HG03432 (cell line): ENCODE measurements at regions not wholly inside any gene's neighbourhood (a gene's known extent, or its start where the extent isn't known, plus 50 kb on each side); places are given as distances from the start of the nearest gene placed in this dataset.

Source experiments
- ATAC-seq: cut with Tn5 transposase; IDR thresholded peaks from one replicate; pipeline ENCODE4 v1.9.1; 2021; ENCODE audit warnings: mild to moderate bottlenecking, moderate library complexity; ENCODE audit not compliant: unreplicated experiment

DNA sequence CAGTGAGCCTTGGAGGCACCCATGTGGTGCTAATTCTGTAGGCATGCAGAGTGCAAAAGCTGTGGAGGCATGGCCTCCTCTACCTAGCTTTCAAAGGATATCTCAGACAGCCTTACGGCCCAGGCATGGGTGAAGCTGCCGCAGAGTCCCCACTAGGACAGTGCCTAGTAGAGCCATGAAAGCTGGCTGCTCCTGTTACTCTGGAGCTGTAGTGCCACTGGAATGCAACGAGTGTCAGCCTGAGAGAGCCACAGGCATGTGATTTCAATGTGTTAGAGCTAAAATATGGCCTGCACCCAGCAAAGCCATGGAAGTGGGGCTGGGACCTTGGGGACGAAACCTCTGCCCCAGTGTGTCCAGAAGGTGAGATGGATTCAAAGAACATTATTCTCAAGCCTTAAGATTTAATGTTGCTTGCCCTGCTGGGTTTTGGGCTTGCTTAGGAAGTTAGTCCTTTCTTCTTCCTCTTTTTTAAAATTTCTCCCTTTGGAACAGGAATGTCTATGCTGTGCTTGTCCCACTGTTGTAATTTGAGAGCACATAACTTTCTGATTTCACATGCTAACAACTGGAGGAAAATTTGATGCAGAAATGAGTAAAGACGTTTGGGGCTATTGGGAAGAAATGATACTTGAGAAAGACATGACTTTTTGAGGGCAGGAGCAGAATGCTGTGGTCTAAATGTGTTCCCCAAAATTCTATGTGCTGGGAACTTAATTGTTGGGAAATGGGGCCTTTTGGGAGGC lies 298.4 kb downstream of the PSAT1 start:
- ATAC-seq = no peak

DNA sequence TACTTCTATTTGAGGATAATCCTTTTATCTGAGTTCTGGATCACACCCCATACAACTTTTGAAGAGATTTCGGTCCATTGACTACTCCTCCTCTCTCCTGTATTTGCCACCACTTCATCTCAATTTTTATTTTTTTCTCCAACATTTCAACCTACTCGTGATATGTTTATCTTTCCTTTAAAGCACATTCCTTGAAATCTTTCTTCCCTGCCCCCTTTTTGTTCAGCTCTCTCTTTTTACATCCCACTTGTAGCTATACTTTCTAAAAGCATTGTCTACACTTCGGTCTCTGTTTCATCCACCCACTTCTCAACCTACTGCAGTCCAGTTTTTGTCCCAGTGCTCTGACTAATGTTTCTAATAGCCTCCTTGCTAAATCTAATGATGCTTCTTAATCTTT lies 299.4 kb downstream of the PSAT1 start:
- no peak for ATAC-seq

DNA sequence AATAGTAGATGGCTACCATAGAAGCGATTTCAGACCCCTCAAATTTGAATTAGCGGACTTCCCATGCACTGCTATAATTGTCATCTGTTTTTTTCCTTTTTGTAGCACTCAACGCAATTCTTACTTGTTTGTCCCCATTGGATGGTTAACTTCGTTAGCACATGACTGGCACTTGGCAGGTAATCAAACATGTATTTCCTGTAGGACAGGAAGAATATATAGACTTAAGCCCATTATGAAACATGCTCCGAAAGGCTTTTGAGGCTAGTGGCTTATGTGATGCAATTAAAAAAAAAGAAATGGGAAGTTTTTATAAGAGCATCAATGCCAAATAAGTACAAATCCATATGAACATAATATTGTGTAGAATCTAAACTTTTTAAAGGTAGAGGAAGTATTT lies 301.2 kb downstream of the PSAT1 start:
- ATAC-seq = no peak

DNA sequence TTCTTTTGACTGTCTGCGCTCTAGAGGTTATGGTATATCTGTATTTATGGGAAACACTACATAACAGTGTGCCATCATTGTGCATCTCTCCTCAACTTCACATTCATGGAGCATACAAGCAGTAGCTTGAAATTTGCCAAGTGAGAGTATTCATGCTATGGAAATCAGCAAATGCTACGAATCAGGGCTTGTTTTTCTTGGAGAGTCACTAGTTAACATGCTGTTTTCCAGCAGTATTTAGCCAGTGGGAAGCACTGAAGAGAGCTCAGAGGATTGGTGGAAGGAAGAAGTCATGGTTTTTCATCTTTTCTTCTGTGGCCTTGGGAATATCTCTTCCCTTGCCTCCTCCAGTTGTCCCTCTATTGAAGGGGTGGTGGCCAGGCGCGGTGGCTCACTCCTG lies 303.0 kb downstream of the PSAT1 start:
- no peak for ATAC-seq

DNA sequence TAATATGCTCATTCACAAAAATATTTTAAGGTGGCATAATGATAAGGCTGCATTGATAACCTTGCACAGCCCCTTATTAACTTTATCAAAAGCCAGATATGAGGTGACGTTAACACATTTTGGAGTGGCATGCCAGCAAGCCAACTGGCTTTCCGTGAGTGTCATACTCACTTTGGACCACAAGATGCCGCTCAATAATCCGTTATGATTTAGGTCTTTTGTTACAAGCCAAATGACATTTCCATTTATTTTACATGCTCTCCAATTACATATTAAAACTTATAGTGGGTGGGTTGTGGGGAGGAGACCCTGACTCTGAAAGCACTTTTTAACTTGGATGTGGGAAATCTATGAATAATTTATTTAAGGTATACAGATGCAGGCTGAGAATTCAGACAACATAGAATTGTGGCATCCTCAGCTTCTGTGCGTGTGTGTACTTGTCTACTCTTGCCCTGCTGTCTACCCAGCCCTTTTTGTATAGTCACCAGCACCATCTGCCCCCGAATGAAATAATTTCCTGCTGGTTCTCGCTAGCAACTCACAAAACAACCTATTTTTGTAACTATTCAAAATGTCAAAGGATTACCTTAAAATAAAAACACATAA lies 305.1 kb downstream of the PSAT1 start:
- no peak for ATAC-seq

DNA sequence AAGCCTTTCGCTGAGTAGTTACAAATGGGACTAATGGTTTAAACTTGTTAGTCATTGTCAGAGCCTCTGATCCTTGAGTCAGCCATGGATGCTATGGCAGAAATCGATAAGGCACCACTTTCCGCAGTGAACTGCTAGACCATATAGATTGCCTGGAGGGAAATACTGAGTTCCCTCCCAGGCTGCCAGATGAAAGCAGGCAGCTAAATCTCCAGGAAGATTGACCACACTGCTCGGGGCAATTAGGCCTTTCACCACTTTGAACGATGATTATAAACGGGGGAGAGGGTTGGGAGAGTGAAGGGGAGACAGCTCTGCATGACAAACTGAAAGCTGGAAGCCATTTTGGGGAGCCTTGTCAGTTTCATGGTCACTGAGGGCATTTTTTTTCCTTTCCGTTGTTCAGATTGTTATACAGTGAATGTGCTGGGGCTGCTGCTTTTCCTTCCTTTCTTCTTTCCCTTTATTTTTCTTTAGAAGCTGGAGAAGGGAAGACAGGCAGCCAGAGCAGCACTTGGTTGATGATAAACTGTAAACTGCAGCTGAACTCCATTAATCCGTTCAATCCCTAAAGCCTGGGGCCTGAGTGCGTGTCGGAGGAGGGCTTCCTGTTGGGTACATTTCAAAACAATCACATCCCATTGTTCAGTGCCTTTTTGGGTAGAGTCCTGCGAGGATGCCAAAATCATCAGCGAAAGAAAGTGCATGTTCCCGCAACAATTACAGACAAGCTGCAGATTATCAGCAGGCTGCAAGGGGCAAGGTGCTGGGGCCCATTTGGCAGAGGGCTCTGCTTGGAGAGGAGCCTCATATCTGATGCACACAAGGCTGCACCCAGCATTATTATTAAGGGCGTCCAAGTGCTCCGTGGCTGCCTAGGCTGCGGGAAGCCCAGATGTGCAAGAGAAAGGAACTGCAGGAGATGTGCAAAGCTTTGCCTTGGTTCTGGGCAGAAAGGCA lies 308.4 kb downstream of the PSAT1 start:
- ATAC-seq = no peak

DNA sequence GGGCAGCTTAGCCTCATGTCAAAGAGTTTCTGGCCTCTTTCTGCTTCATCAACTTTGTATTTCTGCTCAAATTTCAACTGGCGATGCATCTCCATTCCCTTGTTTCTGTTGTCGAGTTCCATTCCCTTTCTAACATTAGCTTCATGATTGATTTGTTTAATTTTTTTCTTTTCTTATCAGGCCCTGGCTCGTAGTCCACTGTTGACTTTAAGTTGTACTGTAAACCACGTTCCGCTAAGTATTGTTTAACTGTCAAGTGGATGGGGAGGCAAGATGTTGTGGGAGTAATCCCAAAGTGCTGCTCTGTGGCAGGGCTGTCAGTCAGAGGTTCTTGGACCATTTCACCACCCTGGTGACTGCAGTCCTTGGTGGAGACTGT lies 309.1 kb downstream of the PSAT1 start:
- ATAC-seq = no peak

DNA sequence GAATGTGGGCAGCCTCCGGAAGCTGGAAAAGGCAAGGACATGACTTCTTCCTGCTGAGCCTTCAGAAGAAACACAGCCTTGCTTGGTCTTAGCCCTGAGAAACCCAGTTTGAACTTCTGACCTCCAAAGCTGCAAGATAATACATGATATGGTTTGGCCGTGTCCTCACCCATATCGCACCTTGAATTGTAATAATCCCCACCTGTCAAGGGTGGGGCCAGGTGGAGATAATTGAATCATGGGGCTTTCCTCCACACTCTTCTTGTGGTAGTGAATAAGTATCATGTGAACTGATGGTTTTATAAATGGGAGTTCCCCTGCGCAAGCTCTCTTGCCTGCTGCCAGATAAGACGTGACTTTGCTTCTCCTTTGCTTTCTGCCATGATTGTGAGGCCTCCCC lies 310.9 kb downstream of the PSAT1 start:
- ATAC-seq = no peak

DNA sequence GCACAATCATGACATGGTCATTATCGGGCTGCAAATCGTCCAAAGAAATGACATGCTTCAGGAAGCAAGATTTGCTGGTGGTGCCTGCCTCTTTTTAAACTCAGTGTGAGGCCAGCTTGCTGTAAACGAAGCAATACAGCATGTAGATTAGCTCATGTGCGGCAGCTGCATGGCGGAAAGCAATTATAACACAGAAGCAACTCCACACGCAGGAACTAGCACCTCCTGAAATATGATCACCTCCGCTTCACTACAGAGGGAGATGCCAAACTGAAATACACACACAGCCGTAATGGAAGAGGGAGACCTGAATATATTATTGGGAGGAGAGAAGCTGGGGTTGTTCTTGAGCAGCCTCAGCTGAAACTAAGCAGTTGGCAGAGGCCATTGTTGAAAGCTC lies 312.5 kb downstream of the PSAT1 start:
- ATAC-seq = no peak

DNA sequence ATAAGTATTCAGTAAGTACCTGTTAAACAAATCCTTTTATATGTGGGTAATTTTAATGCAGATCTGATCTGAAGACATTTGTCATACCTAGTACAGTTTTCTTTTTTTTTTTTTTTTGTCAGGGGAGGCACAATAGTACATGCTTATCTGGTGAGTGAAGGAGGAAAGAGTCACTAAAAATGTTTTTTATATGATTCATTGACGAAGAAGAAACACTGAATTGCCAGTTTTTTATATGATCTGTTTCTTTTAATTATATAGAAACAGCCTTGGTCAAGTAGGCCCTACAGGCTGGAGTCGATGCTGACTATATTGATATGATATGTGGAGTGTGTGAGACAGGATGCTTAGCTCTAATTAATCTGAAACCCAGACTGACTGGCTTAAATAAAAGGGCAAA lies 315.2 kb downstream of the PSAT1 start:
- no peak for ATAC-seq

DNA sequence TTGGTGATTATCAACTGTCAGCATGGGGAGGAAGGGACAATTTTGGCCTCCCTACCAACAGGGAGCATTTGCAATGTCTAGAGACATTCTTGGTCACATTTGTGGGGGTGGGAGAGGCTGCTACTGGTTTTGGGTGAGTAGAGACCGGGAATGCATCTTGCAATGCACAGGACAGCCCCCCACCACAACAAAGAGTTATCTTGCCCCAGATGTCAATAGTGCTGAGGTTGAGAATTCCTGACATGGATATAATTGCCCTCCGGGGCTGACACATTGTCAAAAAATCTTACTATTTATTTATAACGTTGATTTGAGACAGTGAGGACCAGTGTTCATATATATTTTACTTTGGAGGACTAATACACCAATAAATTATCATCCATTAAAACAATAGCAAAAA lies 316.1 kb downstream of the PSAT1 start:
- ATAC-seq = no peak

DNA sequence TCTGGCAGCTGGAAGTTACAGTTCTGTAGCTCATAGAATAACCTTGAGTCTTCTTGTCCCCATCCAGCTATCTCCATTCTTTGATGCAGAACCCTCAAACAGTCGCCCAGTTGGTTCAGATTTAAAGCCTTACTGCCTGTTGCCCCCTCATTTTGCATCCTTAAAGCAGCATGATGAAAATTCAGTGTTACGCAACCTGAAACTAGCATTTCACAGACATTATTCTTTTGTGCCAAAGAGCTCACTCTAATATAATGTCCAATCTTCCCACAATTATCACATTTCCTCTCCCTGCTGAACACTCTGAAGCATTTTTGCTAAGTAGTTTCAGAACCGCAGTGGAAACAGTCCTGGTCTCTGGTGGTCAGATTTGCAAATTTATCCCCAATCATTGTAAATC lies 318.0 kb downstream of the PSAT1 start:
- ATAC-seq = no peak

DNA sequence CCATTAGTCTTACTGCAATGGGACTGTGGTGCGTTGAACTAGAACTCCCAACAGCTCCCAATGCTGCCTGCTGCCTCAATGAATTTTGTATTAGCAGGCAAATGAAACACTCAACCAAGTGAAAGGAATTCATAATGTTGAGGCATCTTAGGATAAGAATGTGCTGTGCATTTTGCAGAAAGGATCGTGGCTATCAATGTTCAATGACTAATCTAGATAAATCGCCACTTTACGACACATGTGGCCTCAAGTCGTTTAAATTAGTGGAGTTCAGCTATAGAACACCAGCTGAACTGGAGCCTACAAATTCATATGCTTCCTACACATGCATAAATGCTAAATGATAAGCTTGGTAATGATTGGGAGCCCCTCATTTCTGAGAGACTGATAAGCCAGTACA lies 318.4 kb downstream of the PSAT1 start:
- ATAC-seq = no peak

DNA sequence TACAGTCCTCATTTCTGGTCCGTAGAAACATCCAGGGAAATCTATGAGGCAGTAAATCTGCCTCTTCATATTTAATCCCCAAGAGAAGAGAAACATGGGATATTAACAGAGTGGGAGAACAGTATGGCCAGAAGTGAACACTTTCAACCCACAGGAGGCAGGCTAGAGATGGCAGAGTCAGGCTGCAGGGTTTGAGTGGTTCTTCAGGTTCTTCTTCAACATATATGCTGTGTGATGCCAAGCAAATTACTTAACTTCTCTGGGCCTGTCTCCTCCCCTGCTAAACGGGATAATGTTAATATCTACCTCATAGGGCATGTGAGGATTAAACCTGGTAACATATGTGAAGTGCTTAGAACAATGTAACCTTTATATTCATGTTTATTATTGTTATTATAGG lies 321.8 kb downstream of the PSAT1 start:
- ATAC-seq = no peak

DNA sequence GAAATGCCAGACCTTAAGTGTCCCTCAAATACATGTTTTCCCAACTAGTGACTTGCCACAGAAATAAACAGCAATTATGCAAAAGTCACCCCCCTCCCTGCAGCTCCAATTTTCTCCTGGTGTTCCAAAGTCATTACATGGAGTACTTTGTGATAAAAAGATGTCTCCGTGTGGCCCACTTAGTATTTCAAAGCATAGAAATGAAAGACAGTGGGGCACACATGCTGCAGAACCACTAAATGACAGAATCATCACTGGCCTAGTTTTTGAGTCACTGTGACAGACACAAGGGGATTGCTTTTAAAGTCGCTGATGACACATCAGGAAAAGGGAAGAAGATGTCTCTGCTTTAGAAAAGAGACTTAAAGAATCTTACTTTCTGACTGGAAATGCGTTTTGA lies 323.4 kb downstream of the PSAT1 start:
- no peak for ATAC-seq

DNA sequence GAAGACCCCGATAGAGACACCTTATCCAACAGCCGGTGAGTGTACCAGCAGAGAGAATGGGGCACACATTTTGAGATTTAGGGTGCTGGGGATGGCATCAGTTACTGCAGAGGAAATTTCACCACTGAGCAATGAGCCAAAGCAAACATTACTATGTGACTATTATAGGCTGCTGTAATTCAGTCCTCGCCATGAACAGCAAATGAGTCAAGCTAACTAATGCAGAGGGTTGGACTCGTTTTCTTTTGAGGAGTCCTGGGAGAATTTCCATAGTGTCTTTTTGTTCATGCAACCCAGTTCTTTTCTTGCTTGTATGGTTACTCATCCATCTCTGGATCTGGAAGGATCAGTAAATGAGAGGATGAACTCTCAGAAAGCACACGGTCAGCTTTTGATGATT lies 323.8 kb downstream of the PSAT1 start:
- ATAC-seq = no peak

DNA sequence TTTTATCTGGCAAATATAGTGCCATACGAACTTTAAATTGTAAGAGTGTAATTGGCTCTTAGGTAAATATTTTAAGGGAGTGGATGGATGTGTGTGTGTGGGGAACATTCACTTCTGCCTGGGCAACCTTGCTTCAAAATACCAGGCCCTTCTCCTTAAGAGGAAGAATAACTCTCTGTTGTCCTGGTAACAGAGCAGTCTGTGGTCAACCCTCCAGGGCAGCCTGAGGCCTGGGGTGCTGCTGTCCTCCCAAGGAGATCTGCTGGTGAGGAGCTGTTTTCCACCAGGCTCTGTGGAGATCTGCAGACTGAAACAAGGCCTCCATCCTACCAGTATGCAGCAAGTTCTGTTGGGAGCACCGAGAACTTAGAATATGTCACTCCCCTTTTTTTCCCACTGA lies 325.2 kb downstream of the PSAT1 start:
- no peak for ATAC-seq

DNA sequence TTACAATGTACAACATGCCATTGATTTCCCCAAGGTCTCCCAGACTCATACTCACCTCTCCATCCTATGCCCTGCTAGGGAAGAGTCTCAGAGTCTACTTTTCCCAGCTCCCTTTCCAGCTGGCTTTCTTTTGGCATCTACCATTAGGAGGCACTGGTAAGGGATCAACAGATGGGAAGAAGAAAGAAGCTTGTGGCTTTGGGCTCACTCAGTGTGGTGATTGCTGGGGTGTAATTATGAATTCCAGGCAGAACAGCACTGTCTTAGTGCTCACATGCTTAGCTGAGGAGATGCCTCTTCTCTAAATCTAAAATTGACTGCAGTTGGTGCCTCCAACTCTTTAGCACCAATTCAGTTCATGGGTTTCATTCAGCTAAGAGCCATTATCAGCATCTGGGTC lies 330.0 kb downstream of the PSAT1 start:
- ATAC-seq = no peak

DNA sequence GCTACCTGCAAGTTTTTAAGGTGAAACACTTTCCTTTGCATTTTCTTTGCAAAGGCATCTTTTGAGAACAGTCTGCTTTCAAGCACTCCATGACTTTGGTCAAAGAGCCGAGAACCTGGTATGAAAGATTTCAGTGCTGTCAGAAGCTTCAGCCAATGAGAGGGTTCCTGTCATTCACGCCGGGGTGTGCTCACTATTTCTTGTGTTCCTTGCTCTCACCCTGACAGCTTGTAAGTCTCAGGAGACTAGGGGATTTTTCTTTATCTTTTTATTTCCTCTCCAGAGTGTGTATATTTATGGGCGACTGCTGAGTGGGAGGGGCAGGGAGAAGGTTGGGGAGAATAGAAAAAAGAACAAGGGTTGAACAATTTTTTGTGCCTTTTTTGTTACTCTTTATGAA lies 334.0 kb downstream of the PSAT1 start:
- ATAC-seq = no peak

DNA sequence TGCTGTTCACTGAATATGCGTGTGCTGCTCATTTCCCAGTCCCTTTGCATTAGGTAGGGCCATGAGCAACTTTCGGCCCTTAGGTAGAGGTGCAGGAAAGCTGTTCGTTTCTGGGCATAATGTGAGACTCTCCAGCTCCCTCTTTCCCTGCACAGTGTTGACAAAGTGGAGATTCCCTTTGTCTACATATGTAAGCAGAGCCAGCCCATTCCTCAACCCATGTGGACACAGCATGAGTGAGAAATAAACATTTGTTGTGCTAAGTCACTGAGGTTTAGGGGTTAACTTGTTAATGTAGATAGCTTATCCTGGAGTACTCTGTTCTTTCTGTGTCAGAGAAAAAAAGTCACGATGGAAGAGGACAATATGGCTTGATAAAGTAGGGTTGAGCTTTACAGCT lies 343.8 kb downstream of the PSAT1 start:
- no peak for ATAC-seq

DNA sequence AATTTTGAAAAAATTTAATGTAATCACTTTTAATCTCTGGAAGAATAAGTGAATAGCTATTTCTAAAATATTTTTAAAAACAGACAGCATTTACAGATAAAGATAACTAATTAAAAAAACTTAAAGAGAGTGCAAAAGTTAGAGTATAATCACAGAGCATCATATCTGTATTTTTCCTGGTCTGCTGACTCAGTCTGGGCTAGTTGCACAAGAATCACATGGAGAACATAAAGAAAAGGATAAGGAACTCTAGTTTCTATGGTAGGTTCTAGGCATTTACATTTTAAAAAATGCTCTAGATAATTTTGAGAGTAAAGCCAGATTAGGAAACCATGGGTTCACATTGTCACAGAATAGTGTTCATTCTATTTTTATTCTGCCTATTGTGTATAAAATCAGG lies 347.4 kb downstream of the PSAT1 start:
- no peak for ATAC-seq

DNA sequence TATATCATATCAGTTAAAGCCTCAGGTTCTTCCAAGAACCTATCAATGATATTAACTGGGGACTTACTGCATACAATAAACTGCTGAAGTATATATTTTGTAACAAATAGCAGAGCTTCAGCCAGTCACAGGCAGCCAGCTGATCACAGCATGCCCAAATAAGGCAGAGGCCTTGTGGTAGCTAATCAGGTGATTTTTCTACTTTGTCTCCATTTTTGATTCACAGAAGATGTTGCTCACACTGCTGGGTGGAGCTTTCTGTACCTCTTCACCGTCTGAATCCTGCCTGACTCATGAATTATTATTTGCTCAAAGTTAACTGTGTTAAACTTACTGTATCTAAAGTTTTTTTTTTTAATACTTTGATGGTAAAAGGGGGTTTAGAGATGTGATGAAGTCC lies 357.4 kb downstream of the PSAT1 start:
- ATAC-seq = no peak
